Stimulated activated CD4-positive, alpha-beta T cell treated with anti-CD3 and anti-CD28 coated beads, TNF-alpha, amount 100 ng/mL, for 48 hours (primary cell): ENCODE measurements at regions not wholly inside any gene's neighbourhood (a gene's known extent, or its start where the extent isn't known, plus 50 kb on each side); places are given as distances from the start of the nearest gene placed in this dataset.
"Not testable (repeated sequence)": the region's sequence is repeated elsewhere in the genome, so short reads cannot be mapped to it uniquely, and the experiment has no call there.

ENCODE experiments used
- DNase-seq, 3 donors: peaks; one replicate each; pipeline ENCODE4 v3.0.0-alpha.2; 2020; ENCODE audit warnings: low read depth in 3 of 3

DNA sequence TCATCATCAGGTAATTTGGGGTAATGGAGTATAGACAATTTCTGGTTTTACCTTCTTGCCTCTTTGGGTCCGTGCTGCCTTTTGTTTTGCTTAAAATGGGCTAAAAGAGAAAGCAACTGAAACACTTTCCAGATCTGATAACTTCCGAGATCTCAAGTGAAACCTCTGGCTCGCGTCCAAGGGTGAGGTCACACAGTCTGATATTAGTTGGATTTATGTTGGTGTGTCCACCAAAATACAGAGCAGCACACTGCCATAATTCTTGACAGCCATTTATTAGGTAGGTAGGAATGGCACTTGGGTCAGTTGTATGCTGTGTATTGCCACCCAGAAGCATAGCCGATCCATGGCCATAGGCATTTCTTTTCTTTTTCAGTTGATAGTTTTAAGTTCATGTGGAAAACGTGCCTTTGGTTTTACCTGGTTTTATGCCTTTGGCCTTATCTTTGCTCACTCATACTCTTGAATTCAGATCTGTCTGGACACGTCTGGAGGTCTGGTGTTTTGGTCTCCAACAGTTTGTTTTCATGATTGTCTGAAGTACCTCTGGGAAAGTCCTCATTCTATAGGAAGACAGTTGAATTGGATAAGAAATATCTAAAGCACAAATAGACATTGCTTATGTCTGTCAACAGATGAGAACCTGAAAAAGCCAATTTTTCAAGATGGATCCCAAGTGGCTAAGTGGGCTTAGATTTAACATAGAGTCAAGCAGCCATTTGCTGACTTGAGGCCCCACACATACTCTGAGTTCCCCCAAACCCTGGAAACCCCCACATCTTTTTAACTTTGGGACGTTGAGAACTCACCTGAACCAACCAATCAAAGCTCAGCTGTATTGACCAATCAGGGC is 320.8 kb downstream of the SOX4 start:
- DNase-seq: peak; percentile 14 to 44 (median 17)

DNA sequence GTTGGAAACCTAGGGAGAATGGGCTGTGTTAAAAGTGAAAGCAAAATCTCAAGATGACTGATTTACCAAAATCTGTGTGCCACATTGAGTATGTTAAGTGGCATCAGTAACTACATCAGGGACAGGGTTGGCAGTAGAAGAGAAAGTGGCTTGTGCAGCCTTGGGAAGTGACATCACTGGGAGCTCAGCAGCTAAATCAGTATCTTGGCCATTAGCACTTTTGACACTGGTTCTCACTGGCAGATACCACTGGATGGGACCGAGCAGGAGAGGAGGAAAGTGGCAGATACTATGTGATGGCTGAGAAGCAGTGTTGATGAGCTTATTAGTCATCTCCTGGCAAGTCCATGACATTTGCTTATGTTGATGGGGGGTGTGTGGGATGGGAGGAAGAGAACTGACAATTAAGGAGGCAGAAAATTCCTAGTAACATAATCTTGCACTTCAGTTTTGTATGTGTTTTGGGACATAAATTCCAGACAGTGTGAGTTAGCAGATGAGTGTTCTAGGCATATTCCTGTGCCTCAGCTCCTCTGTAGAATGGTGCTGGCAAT is 322.2 kb downstream of the SOX4 start:
- no peak for DNase-seq

DNA sequence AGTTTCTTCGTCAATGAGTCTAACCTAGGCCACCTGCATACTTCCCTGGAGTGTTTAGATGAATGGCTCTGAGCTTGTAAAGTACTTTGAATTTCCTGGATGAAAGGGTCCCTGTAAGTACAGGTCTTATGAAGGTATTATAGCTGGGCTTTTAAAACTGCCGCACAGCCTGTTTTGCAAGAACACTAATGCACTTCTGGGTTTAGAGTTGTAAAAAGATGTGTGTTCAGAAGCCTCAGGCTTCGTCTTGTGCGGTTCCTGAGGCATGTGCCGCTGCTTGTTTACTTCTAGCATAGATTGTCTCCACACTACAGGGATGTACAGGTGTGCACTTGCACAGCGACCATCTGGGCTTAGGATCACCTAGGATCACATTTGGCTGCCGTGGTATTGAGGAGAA is 324.5 kb downstream of the SOX4 start:
- no peak for DNase-seq

DNA sequence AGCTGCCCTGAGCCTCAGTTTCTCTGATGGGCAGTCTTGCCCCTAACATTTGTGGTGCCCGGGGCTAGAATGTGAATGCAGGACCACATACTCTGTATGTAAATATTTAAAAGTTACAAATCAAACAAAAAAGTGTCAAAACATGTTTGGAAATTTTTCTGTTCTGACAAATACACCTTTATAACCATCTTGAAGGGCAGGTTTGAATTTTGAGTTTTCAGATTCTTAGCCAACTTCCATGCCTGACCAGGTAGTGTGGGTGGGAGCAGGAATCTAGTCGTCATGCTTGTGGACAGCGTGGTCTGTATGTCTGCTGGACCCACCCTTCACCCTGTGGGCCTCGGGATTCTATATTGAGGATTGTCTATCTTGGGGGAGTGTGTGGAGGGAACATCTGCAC is 325.1 kb downstream of the SOX4 start:
- DNase-seq: no peak

DNA sequence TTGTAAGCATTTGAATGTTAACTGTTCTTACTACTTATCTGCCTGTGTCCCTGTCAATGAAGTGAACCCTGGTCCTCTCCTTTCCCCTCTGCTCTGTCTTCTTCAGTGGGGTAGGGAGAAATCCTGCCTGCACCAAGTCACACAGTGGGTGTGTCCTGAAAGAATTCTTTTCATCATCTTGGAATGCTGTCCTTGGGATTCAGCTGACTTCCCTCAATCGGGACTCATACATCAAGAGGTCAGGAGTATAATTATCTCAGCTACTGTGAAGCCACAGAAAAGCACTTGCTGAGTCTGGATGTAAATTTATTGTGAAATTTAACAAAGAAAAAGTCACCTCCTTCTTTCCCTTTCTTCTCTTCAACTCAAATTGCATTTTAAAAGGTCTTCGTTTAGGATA is 328.5 kb downstream of the SOX4 start:
- no peak for DNase-seq

DNA sequence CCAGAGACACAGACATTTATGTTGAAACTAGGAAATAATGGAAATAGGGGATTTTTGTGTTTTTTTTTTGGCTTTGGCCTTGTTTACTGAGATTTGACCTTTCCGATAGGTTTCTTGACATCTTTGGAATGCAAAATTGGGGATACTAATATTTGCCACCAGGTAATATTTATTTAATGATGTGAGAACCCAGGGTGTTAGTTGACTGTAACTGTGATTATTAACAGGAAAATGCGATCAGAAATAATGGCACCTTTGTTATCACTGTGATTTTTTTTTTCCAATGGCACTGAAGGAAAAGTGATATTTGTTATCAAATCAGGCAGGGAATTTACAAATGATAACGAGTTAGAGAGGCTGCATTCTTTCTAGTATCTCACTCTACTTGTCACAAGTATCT is 330.5 kb downstream of the SOX4 start:
- DNase-seq: no peak

DNA sequence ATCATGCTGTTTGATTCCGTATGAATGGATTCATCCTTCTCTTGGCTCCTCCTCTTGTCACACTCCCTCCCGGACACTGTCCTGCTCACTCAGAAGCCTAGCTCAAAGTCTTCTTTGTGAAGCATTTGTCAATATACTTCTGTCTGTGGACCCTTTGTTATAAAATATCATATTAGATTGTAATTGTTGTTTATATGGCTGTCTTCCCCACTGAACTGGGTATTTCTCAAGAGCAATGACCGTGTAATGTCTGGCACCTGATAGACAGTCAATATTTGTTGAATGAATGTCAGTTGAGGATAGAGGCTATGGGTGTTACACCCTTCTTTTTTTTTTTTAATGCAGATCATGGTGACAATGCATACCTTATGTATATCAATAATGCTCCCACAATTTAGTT is 335.3 kb downstream of the SOX4 start:
- no peak for DNase-seq

DNA sequence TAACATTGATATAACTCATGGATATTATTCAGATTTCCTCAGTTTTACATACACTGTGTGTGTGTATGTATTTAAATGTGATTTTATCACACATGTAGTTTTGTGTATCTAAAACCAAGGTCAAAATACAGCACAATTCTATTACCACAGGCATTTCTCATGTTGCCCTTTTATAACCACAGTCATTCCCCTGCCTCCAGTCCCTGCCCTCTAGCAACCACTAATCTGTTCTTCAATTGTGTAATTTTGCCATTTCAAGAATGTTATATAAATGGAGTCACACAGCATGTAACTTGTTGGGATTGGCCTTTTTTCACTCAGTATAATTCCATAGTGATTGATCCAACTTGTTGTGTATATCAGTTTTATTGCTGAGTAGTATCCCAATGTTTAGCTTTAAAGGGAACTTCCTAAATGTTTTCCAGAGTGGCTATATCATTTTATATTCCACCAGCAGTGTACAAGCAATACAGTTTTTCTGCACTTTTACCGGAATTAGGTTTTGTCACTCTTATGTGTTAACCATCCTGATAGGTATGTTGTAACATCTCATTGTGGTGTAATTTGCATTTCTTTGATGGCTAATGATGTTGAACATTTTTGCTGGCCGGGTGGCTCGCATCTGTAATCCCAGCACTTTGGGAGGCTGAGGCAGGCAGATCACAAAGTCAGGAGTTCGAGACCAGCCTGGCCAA is 338.2 kb downstream of the SOX4 start:
- no peak for DNase-seq

DNA sequence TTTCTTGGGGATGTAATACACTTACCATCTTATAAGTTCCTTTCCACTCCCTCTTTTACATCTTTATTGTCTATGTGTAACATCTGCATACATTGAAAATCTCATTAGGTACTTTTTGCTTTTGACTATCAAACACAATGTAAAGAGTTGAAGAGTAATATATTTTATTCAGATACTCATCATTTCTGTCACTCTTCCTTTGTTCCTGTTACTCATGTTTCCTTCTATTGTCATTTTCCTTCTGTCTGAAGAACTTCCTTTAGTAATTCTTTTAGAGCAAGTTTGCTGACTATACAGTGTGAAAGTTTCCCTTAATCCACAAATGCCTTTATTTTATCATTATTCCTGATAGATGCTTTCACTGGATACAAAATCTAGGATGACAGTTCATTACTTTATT is 339.8 kb downstream of the SOX4 start:
- DNase-seq: no peak

DNA sequence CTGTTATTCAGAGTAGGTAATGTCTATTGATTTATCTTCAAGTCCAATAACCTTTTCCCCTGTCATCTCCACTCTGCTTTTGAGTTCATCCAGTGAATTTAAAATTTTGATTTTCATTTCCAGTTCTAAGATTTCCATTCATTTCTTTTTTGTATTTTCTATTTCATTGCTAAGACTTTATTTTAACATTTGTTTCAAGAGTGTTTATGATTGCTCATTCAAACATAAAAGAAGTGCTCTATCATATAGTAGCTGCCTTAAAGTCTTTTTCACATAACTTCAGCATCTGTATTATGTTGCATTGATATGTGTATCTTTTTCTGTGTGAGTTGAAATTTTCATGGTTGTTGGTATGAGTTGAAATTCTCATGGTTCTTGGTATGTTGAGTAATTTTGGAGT is 341.6 kb downstream of the SOX4 start:
- no peak for DNase-seq

DNA sequence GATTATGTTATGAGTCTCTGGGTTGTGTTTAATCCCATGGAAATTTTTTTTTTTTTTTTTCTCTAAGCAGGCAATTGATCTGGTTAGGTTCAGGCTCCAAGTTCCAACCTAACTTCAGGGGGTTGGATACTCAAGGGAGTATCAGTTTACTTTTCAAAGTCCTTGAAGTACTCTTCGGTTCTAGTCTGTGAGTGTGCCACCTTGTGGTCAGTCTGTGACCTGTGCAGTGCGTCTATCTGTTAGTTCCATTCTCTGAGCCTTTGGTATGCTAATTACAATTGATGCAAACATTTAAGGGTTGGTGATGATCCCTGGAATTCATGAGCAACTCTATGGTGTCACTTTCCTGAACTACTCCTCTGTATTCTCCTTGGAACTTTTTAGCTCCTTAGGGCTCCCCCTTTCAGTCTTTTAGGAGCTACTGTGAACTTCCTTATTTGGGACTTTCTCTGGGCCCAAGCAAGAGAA is 342.0 kb downstream of the SOX4 start:
- DNase-seq: peak in 1 of 3 donors; percentile 14

DNA sequence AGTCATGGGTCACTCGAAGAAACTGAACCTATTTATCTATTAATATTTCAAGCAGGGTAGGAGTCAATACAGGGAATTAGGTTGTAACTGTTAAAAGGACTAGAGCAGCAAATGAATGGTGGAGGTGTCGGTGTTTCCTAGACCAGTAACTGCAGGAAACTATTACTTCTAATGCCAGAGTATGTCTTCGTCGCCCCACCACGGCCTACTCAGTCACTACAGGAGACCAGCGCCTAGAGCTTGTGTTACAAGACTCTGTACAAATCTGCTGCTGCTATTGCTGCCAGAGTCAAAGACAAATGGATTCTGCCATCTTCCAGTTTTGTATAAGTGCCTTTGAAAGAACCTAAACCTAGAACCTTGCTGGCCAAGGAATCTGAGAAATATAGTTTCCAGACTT is 343.9 kb downstream of the SOX4 start:
- no peak for DNase-seq

DNA sequence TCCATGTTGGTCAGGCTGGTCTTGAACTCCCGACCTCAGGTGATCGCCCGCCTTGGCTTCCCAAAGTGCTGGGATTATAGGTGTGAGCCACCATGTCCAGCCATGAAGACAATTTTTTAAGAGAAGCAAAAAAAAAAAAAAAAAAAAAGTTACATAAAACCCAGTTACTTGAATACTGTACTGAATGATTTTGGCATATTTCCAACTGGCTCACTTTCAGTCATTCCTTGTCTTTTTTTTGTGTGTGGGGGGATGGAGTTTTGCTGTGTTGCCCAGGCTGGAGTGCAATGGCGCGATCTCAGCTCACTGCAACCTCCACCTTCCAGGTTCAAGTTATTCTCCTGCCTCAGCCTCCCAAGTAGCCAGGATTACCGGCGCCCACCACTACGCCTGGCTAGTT is 345.5 kb downstream of the SOX4 start:
- not testable (repeated sequence) for DNase-seq

DNA sequence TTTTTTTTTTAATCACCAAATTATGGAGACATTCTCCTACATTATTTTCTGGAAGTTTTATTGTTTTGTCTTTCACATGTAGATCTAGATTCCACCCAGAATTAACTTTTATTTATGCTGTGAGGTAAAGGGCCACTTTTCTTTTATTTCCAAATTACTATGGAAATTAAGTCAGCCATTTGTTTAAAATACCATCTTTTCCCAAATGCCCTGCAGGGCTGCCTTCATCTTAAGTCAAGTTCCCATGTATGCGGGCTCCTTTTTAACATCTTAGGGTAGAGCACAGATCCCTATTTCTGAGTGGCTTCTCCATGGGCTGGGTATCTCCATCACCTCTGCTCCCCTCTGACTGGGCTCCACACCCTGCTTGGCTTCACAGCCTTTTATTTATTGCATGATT is 348.4 kb downstream of the SOX4 start:
- no peak for DNase-seq

DNA sequence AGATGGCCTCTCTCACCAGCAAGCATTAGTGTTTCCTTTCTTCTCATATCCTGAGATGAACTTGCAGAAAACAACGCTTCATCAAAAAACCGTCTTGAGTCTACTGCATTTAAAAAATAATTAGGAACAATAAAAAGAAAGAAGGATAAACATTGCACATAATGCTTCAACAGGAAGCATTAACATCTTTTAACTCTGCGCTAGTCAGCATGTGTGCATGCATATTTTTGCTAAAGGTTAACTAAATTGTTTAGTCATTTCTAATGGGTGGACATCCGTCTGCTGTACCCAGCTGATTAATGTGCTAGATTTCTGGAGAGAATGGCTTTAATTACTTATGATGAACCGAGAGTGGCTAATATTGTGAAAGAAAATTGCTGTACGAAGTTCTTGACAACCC is 349.3 kb downstream of the SOX4 start:
- DNase-seq: no peak

DNA sequence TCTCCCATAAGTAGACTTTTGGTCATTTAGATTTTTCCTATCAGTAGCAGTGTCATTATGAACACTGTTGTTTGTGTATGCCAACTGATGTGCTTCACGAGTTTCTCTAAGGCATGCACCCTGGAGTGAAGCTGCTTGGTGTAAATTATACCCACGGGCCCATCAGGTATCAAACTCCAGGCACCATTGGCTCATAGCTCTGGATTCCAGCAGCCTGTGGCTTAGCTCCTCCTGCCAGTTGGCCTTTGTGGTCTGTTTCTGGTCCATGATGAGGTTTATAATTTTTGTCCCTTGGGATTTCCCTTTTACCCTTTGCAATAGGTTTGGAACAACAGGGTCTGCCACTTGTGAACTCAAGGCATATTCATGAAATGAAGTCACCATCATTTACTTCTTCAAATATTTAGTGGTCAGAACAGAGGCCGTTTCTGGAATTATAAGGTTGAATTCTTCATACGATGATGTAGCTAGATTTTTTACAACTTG is 350.5 kb downstream of the PRL start:
- DNase-seq: no peak

DNA sequence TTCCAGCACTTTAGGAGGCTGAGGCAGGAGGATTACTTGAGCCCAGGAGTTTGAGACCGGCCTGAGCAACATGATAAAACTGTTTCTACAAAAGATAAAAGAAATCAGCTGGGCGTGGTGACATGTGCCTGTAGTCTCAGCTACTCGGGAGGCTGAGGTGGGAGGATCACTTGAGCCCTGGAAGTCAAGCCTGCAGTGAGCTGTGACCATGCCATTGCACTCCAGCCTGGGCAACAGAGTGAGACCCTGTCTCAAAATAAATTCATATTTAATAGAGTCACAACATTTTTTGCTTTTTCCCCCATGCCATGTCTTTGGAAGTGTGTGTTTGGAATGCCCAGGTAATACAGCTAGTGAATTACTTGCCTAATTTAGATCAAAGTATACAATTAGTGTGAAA is 349.6 kb downstream of the PRL start:
- DNase-seq: not testable (repeated sequence)

DNA sequence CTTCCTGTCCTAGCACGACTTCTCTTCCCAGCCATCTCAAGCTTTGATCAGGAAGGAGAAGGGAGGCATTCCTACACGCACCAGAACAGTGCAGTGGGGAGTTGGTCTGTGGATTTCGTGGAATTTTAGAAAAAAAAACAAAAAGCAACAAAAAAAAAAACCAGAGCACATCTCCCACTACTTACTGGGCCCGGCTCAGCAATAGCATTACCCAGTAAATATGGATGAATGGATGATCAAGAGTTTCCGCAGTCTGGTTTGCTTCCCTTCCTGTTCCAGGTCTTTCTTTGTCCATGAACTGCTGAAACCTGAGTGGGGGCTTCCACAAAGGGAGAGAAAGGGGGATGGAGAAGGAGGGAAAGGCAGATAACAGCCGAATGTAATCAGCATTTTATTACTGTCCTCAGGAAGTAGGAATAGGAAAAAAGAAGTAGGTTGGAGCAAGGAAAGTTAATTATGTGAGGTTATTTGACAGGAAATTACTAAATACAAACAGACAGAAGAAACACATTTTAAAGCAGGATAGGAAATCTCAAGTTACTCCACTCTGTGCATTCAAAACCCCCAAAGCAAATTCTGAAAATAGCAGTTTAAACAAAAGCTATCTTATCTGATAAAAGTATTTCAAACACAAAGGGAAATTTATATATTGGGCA is 349.0 kb downstream of the PRL start:
- no peak for DNase-seq

DNA sequence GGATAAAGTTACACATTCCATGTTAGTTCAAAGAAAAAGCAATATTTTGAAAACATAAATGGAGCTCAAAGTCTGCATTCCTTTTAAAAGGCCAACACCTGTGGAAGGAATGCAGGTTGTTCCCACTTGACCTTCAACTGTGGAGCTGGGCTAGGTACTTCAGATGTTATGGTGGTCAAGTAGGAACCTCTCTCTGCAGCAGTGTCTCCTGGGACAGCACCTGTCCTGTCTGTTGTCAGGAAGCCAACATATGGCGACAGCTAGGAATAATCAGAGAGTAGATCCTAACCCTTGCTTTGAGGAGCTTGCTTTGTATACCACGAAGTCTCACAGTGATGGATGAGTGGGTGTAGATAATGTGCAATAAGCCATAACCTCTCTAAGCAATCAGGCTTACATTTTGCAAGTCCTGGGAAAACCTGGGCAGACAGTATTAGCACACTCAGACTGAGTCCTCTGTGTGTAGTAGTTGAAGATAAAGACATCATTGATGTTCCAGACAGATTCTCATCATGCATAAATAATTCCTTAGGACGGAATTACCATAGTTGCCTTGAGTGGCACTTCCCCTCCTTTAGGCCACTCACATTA is 347.5 kb downstream of the PRL start:
- DNase-seq: no peak

DNA sequence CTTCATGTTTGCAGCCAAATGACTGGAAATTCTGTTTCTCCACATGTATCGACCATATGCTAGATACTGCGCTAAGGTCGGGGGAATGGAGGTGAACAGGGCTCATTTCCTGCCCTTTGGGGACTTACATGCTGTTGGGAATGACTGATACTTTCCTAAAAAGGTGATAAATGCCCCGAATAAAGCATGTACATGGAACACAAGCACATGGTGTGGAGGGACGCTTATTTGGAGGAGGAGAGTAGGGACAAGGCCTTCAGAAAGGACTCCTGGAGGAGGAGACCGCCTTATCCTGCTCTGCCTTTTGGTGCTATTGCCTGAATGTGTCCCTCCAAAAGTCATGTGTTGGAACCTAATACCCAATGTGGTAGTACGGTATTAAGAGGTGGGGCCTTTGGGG is 344.5 kb downstream of the PRL start:
- DNase-seq: no peak

DNA sequence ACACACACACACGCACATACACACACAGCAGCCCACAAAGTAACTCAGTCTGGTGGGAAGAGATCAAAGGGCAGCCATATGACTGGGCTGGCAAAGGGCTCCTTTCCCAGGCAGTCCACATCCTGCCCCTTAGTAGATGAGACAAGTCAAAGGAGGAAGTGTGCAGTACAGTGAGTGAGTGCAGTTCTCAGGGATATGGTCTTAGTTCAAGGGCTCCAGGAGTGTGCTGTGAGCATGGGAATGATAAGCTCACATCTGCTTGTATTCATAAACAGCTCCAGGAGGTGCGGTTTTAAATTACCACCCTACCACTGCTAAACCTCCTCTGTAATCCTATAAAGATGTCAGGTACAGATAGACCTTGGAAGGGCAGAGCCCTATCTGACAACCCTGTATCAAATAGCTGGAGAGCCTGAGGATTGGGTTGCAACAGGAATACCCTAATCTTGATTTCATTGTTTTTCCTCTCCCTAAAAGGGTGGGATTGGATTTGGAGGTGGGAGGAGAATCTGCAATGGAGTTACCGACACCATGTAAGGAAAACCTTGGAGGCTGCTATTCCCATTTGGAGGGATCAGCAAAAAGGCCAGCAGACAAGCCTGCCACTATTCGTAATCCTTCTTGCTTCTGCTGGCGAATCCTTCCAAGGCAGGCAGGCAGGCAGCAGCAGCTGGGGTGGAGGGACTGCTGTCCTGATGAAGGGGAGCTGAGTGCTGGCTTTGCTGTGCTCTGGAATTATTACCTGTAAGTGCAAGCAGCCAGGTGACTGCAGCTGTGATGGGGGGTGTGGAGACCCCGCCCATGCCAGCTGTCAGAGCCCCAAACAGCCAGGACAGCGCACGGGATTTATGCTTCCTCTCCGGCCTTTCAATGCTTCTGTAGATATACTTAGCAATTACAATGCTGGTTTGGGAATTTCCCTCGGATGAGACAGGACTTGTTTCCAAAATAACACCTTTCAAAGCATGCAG is 342.7 kb downstream of the PRL start:
- no peak for DNase-seq
